ENCODE measurements at regions not wholly inside any gene's neighbourhood (a gene's known extent, or its start where the extent isn't known, plus 50 kb on each side); places are given as distances from the start of the nearest gene placed in this dataset.

GRCh38 chr13:22178878-22179277, 508.0 kb downstream of the FGF9 start:
- TF ChIP-seq MAX (IDR thresholded peaks at IDR 0.05; ENCODE audit: insufficient read depth, insufficient read length) = no peak
- no peaks in the 10 kb centered on the region for H3K27me3 ChIP-seq (ENCODE audit: control insufficient read depth in 2 of 2, insufficient read depth in 2 of 2, low read length in 2 of 2)
- FAIRE-seq (no peak), DNase-seq (ENCODE audit: low read depth, low spot score) (no peak)
- H3K9me1 ChIP-seq (replicated peaks; ENCODE audit: control insufficient read depth, extremely low read depth, insufficient read depth, low read length) = no peaks in the 10 kb centered on the region
- H3K9ac ChIP-seq (replicated peaks; ENCODE audit: extremely low read depth, insufficient read depth, low read length) = no peak overlapping the region
- ChIA-PET POLR2A (no interaction called here), CTCF (no interaction called here)
- H3K9me3 ChIP-seq (replicated peaks; ENCODE audit: control insufficient read depth, insufficient read depth, low read length) = peaks cover 7% of the 10 kb centered on the region
- no peak overlapping the region for H3K4me3 ChIP-seq (replicated peaks in 1 of 3; ENCODE audit: insufficient read depth in 1 of 3, low read depth in 1 of 3, low read length in 3 of 3)
- H2AFZ ChIP-seq (ENCODE audit: low read depth, low read length) = no peak overlapping the region
- no peaks in the 10 kb centered on the region for H4K20me1 ChIP-seq (replicated peaks; ENCODE audit: control insufficient read depth, extremely low read depth, insufficient read depth, low read length)
- H3K79me2 ChIP-seq (ENCODE audit: control insufficient read depth, insufficient read depth, low read length) = no peaks in the 10 kb centered on the region
- no peaks in the 10 kb centered on the region for H3K4me1 ChIP-seq (ENCODE audit: control insufficient read depth, extremely low read depth, insufficient read depth, low read length)
- BruUV-seq (replicated peaks) = no TSS peak
- H3K4me2 ChIP-seq (ENCODE audit: insufficient read depth, low read length) = no peak overlapping the region
- H3K36me3 ChIP-seq (ENCODE audit: control insufficient read depth in 2 of 2, extremely low read depth in 1 of 2, insufficient read depth in 2 of 2, low read length in 2 of 2) = no peaks in the 10 kb centered on the region
- intact Hi-C loops (cut with micrococcal nuclease) = no loop called here
- no peak overlapping the region for H3K27ac ChIP-seq (ENCODE audit: insufficient read depth, low read depth, low read length)
- dilution Hi-C loops (cut with MboI; ENCODE audit: extremely low pct_ligation_motif_present, low sequenced_read_pairs) = no loop called here

GRCh38 chr13:22187329-22187728, 516.5 kb downstream of the FGF9 start:
- H3K27ac ChIP-seq (ENCODE audit: insufficient read depth, low read depth, low read length) = no peak overlapping the region
- H3K4me3 ChIP-seq (replicated peaks in 1 of 3; ENCODE audit: insufficient read depth in 1 of 3, low read depth in 1 of 3, low read length in 3 of 3) = no peak overlapping the region
- no peaks in the 10 kb centered on the region for H3K9me1 ChIP-seq (replicated peaks; ENCODE audit: control insufficient read depth, extremely low read depth, insufficient read depth, low read length)
- dilution Hi-C loops (cut with MboI; ENCODE audit: extremely low pct_ligation_motif_present, low sequenced_read_pairs) = no loop called here
- H3K27me3 ChIP-seq (ENCODE audit: control insufficient read depth in 2 of 2, insufficient read depth in 2 of 2, low read length in 2 of 2) = no peaks in the 10 kb centered on the region
- no peak overlapping the region for H3K4me2 ChIP-seq (ENCODE audit: insufficient read depth, low read length)
- no peaks in the 10 kb centered on the region for H3K4me1 ChIP-seq (ENCODE audit: control insufficient read depth, extremely low read depth, insufficient read depth, low read length)
- H3K79me2 ChIP-seq (ENCODE audit: control insufficient read depth, insufficient read depth, low read length) = no peaks in the 10 kb centered on the region
- FAIRE-seq (no peak), DNase-seq (ENCODE audit: low read depth, low spot score) (no peak)
- no peak for TF ChIP-seq MYC (IDR thresholded peaks at IDR 0.05; ENCODE audit: low read depth, low read length)
- TF ChIP-seq FOS (IDR thresholded peaks at IDR 0.05; ENCODE audit: borderline replicate concordance, insufficient read depth, low read length) = no peak
- TF ChIP-seq EZH2 (IDR thresholded peaks at IDR 0.05; ENCODE audit: borderline replicate concordance, low read depth, low read length, severe bottlenecking) = no peak
- no peak for TF ChIP-seq MAX (IDR thresholded peaks at IDR 0.05; ENCODE audit: insufficient read depth, insufficient read length)
- H3K9ac ChIP-seq (replicated peaks; ENCODE audit: extremely low read depth, insufficient read depth, low read length) = no peak overlapping the region
- H4K20me1 ChIP-seq (replicated peaks; ENCODE audit: control insufficient read depth, extremely low read depth, insufficient read depth, low read length) = no peaks in the 10 kb centered on the region
- ChIA-PET CTCF (interaction anchor here (1.3 kb wide), 1 partner anchor 75 kb away, joined by 3 read pairs; no protein-coding TSS in a partner anchor), POLR2A (no interaction called here)
- intact Hi-C loops (cut with micrococcal nuclease) = no loop called here
- H3K36me3 ChIP-seq (ENCODE audit: control insufficient read depth in 2 of 2, extremely low read depth in 1 of 2, insufficient read depth in 2 of 2, low read length in 2 of 2) = no peaks in the 10 kb centered on the region
- no TSS peak for BruUV-seq (replicated peaks)
- H2AFZ ChIP-seq (ENCODE audit: low read depth, low read length) = no peak overlapping the region
- peaks cover 4% of the 10 kb centered on the region for H3K9me3 ChIP-seq (replicated peaks; ENCODE audit: control insufficient read depth, insufficient read depth, low read length)

Data from endothelial cell of umbilical vein (primary cell).